SK-N-SH (cell line): ENCODE measurements at regions not wholly inside any gene's neighbourhood (a gene's known extent, or its start where the extent isn't known, plus 50 kb on each side); places are given as distances from the start of the nearest gene placed in this dataset.

Source experiments
- CTCF ChIA-PET: fragments of 300-600, 350-600 bp; formaldehyde crosslinking; extraction: SDS; loops from one replicate; lab custom pipeline; 2021; lab: Yijun Ruan, JAX
- POLR2A ChIA-PET: fragments of 350-600 bp; sonication (Branson Sonifier 250); formaldehyde crosslinking; extraction: SDS; loops from one replicate; lab custom pipeline; 2020; ENCODE audit warnings: antibody characterized with exemption, inconsistent platforms; lab: Yijun Ruan, JAX
- DNase-seq: peaks from one replicate; pipeline ENCODE4 v3.0.0; 2012
- H2AFZ ChIP-seq: fragments of 200-600 bp; sonication (generic); 2 replicates; pipeline ENCODE4 v1.8.1; 2016; ENCODE audit warnings: antibody characterized with exemption, mild to moderate bottlenecking, low read depth
- H3F3A ChIP-seq: fragments of 200-600 bp; sonication (generic); replicated peaks from 2 replicates; pipeline ENCODE3; 2016; ENCODE audit warnings: antibody characterized with exemption, mild to moderate bottlenecking; ENCODE audit not compliant: insufficient read depth
- H3K27ac ChIP-seq, 2 experiments: fragments of 200-500 bp in 1 of 2; fragments of 200-600 bp in 1 of 2; sonication (Bioruptor generic) in 1 of 2; sonication (generic), shearing (Covaris generic) in 1 of 2; 2 replicates each; pipeline versions ENCODE4 v1.5.1 to v1.6.1; 2014 to 2016; ENCODE audit warnings: low read depth in 2 of 2, inconsistent platforms in 1 of 2, low read length in 1 of 2, mild to moderate bottlenecking in 1 of 2, mixed read lengths in 1 of 2
- H3K27me3 ChIP-seq: fragments of 200-600 bp; sonication (generic), shearing (Covaris generic); 2 replicates; pipeline ENCODE4 v1.6.1; 2016; ENCODE audit warnings: mixed run types; ENCODE audit not compliant: insufficient read depth
- H3K36me3 ChIP-seq, 2 experiments: fragments of 200-500 bp in 1 of 2; fragments of 200-600 bp in 1 of 2; sonication (Bioruptor generic) in 1 of 2; sonication (generic) in 1 of 2; replicated peaks in 1 of 2; 2 replicates each; pipeline versions ENCODE3 to v1.5.1; 2014 to 2016; ENCODE audit warnings: low read length in 1 of 2, mild to moderate bottlenecking in 1 of 2; ENCODE audit not compliant: insufficient read depth in 2 of 2, control insufficient read depth in 1 of 2
- H3K4me1 ChIP-seq, 2 experiments: fragments of 200-500 bp in 1 of 2; fragments of 200-600 bp in 1 of 2; sonication (Bioruptor generic) in 1 of 2; sonication (generic), shearing (Covaris generic) in 1 of 2; 2 replicates each; pipeline versions ENCODE4 v1.5.1 to v1.6.1; 2014 to 2016; ENCODE audit warnings: low read depth in 1 of 2, low read length in 1 of 2, mixed run types in 1 of 2; ENCODE audit not compliant: insufficient read depth in 2 of 2, control insufficient read depth in 1 of 2
- H3K4me2 ChIP-seq: fragments of 200-600 bp; sonication (generic), shearing (Covaris generic); 2 replicates; pipeline ENCODE4 v1.6.1; 2017; ENCODE audit warnings: mixed run types
- H3K4me3 ChIP-seq, 2 experiments: fragments of 200-500 bp in 1 of 2; fragments of 200-600 bp in 1 of 2; sonication (Bioruptor generic) in 1 of 2; sonication (generic), shearing (Covaris generic) in 1 of 2; 2 replicates each; pipeline versions ENCODE4 v1.5.1 to v1.8.1; 2014 to 2016; ENCODE audit warnings: low read depth in 2 of 2, inconsistent platforms in 1 of 2, low read length in 1 of 2, mild to moderate bottlenecking in 1 of 2, mixed read lengths in 1 of 2, moderate library complexity in 1 of 2
- H3K79me2 ChIP-seq: fragments of 200-600 bp; sonication (generic); 2 replicates; pipeline ENCODE4 v1.8.1; 2017; ENCODE audit warnings: mild to moderate bottlenecking; ENCODE audit not compliant: insufficient read depth
- H3K9ac ChIP-seq: fragments of 200-600 bp; sonication (generic); 2 replicates; pipeline ENCODE4 v1.6.1; 2017; ENCODE audit warnings: mixed run types
- H3K9me2 ChIP-seq: fragments of 200-600 bp; sonication (generic); 2 replicates; pipeline ENCODE4 v1.6.1; 2017; ENCODE audit warnings: mixed run types
- H3K9me3 ChIP-seq: fragments of 200-600 bp; sonication (generic); 2 replicates; pipeline ENCODE4 v1.6.1; 2017; ENCODE audit warnings: mixed run types, mild to moderate bottlenecking, moderate library complexity
- H4K20me1 ChIP-seq: fragments of 200-600 bp; sonication (generic); 2 replicates; pipeline ENCODE4 v1.6.1; 2017; ENCODE audit warnings: mild to moderate bottlenecking, mixed run types; ENCODE audit not compliant: insufficient read depth
- CHD2 ChIP-seq: fragments of 150-350 bp; IDR thresholded peaks from 2 replicates; pipeline ENCODE4 v1.6.1; 2018; ENCODE audit warnings: low read length; ENCODE audit not compliant: partially characterized antibody
- ELF1 ChIP-seq: IDR thresholded peaks from 2 replicates; pipeline ENCODE4 v1.4.0; 2012
- FOXJ3 ChIP-seq: sonication (generic); formaldehyde crosslinking; IDR thresholded peaks from 2 replicates; pipeline ENCODE4 v1.5.1; 2020; ENCODE audit warnings: mild to moderate bottlenecking, missing genetic modification reagents
- FOXM1 ChIP-seq: IDR thresholded peaks from 2 replicates; pipeline ENCODE4 v1.4.0; 2012; ENCODE audit warnings: low read depth, mild to moderate bottlenecking
- GABPA ChIP-seq: IDR thresholded peaks from 2 replicates; pipeline ENCODE4 v1.4.0; 2012; ENCODE audit warnings: low read depth, mild to moderate bottlenecking
- JUND ChIP-seq: IDR thresholded peaks from 2 replicates; pipeline ENCODE4 v1.4.0; 2012
- MEF2A ChIP-seq: IDR thresholded peaks from 2 replicates; pipeline ENCODE4 v1.4.0; 2012; ENCODE audit warnings: low read depth, borderline replicate concordance
- MXI1 ChIP-seq: IDR thresholded peaks from 2 replicates; pipeline ENCODE4 v1.6.1; 2012; ENCODE audit warnings: mild to moderate bottlenecking, low read depth, low read length, improper control_type of control experiment
- NFIC ChIP-seq: IDR thresholded peaks from 2 replicates; pipeline ENCODE4 v1.4.0; 2012; ENCODE audit warnings: borderline replicate concordance
- NRF1 ChIP-seq: IDR thresholded peaks from 2 replicates; pipeline ENCODE4 v1.6.1; 2012; ENCODE audit warnings: low read depth, mild to moderate bottlenecking, low read length
- POLR2AphosphoS5 ChIP-seq: IDR thresholded peaks from 2 replicates; pipeline ENCODE4 v1.6.1; 2012; ENCODE audit warnings: low read depth, low read length
- SIN3A ChIP-seq: IDR thresholded peaks from 2 replicates; pipeline ENCODE4 v1.6.1; 2012; ENCODE audit warnings: low read depth, mild to moderate bottlenecking, low read length, moderate library complexity, borderline replicate concordance
- SMC3 ChIP-seq: IDR thresholded peaks from 2 replicates; pipeline ENCODE4 v1.6.1; 2012; ENCODE audit warnings: low read depth, low read length, improper control_type of control experiment
- TAF1 ChIP-seq: IDR thresholded peaks from 2 replicates; pipeline ENCODE4 v1.6.1; 2012; ENCODE audit warnings: low read depth, mild to moderate bottlenecking, low read length, moderate library complexity, borderline replicate concordance
- WGBS: methylation state at CpG from one replicate; pipeline ENCODE4 v1.1.6; 2017; ENCODE audit warnings: low lambda C conversion rate; 5-methylcytosine and 5-hydroxymethylcytosine counted together
- TF ChIP-seq, protein P1 (sequence below): IDR thresholded peaks from 2 replicates; pipeline ENCODE4 v1.6.1; 2012; ENCODE audit warnings: mild to moderate bottlenecking, low read depth, low read length, moderate library complexity
- TF ChIP-seq, protein P2 (sequence below): IDR thresholded peaks from 2 replicates; pipeline ENCODE4 v1.4.0; 2012; ENCODE audit warnings: low read depth, borderline replicate concordance

DNA sequence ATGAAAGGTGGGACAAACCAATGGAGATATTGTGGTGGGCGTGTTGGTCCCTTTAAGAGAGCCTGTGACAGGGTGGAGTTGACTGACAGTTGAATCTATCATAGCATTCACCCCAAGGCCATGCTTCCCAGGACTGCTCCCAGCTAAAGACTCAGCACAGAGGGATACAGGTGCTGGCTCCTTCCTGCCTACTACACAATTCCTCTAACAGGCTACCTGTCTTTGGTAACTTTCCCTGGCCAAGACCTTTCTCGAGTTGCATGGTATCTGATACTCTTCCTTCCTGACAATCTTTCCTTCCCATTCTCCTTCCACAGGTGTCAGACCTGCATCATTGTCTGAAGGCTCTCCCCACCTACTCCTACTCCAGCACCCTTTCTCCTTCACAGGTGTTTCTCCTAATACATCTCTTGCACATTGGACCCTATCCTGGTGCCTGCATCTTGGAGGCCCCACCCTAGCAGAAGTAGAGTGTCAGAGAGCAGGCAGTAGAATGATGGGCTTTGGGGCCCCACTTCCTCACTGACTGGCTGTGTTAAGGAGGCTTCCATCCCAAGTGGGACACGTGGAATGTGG lies 120.7 kb upstream of the ALDH1B1 start:
- Histone ChIP-seq H3K27ac (no peak overlapping the region), H4K20me1 (no peaks in the 10 kb centered on the region), H3K27me3 (no peaks in the 10 kb centered on the region; the same call in 1 of the 2 replicates), H3K36me3 (no peaks in the 10 kb centered on the region), H3K4me3 (no peak overlapping the region), H3K9me3 (no peaks in the 10 kb centered on the region), H3K9me2 (no peaks in the 10 kb centered on the region), H3K4me1 (no peaks in the 10 kb centered on the region; a peak in 1 of 4 replicates), H3K79me2 (no peaks in the 10 kb centered on the region), H3F3A (no peaks in the 10 kb centered on the region), H3K9ac (no peak overlapping the region), H3K4me2 (no peak overlapping the region), H2AFZ (no peak overlapping the region)
- DNase-seq = no peak
- WGBS = 3% methylated on average over 3 of the region's 3 CpGs
- no peak for TF ChIP-seq FOXM1
- TF ChIP-seq, protein P1, sequence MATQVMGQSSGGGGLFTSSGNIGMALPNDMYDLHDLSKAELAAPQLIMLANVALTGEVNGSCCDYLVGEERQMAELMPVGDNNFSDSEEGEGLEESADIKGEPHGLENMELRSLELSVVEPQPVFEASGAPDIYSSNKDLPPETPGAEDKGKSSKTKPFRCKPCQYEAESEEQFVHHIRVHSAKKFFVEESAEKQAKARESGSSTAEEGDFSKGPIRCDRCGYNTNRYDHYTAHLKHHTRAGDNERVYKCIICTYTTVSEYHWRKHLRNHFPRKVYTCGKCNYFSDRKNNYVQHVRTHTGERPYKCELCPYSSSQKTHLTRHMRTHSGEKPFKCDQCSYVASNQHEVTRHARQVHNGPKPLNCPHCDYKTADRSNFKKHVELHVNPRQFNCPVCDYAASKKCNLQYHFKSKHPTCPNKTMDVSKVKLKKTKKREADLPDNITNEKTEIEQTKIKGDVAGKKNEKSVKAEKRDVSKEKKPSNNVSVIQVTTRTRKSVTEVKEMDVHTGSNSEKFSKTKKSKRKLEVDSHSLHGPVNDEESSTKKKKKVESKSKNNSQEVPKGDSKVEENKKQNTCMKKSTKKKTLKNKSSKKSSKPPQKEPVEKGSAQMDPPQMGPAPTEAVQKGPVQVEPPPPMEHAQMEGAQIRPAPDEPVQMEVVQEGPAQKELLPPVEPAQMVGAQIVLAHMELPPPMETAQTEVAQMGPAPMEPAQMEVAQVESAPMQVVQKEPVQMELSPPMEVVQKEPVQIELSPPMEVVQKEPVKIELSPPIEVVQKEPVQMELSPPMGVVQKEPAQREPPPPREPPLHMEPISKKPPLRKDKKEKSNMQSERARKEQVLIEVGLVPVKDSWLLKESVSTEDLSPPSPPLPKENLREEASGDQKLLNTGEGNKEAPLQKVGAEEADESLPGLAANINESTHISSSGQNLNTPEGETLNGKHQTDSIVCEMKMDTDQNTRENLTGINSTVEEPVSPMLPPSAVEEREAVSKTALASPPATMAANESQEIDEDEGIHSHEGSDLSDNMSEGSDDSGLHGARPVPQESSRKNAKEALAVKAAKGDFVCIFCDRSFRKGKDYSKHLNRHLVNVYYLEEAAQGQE = no peak
- TF ChIP-seq POLR2AphosphoS5 = no peak
- no peak for TF ChIP-seq CHD2
- TF ChIP-seq TAF1 = no peak
- TF ChIP-seq MXI1 = no peak
- no peak for TF ChIP-seq ELF1
- no peak for TF ChIP-seq NFIC
- TF ChIP-seq, protein P2, sequence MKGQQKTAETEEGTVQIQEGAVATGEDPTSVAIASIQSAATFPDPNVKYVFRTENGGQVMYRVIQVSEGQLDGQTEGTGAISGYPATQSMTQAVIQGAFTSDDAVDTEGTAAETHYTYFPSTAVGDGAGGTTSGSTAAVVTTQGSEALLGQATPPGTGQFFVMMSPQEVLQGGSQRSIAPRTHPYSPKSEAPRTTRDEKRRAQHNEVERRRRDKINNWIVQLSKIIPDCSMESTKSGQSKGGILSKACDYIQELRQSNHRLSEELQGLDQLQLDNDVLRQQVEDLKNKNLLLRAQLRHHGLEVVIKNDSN = no peak
- no peak for TF ChIP-seq SIN3A
- no peak for TF ChIP-seq FOXJ3 (CRISPR knock-in tag)
- TF ChIP-seq JUND = no peak
- no peak for TF ChIP-seq SMC3
- no peak for TF ChIP-seq GABPA
- no peak for TF ChIP-seq NRF1
- TF ChIP-seq MEF2A = no peak
- ChIA-PET POLR2A (no interaction called here), CTCF (interaction anchor here (1.0 kb wide), 1 partner anchor 28 kb away, joined by 3 read pairs; no protein-coding TSS in a partner anchor)
